HAP-1 (cell line): ENCODE measurements at regions not wholly inside any gene's neighbourhood (a gene's known extent, or its start where the extent isn't known, plus 50 kb on each side); places are given as distances from the start of the nearest gene placed in this dataset.

Source experiments
- DNase-seq, 2 experiments: peaks; one replicate each; pipeline ENCODE4 v3.0.0-alpha.2; 2016 to 2020; ENCODE audit warnings: low spot score in 2 of 2
- H3K27me3 ChIP-seq: fragments of 250-450 bp; sonication (Bioruptor Pico); 2 replicates; pipeline ENCODE4 v1.5.1; 2020; ENCODE audit warnings: low read depth, mild to moderate bottlenecking, moderate library complexity
- H3K36me3 ChIP-seq: fragments of 250-450 bp; sonication (Bioruptor Pico); replicated peaks from 2 replicates; pipeline ENCODE4 v1.5.1; 2020; ENCODE audit warnings: mild to moderate bottlenecking
- H3K4me1 ChIP-seq: fragments of 250-450 bp; sonication (Bioruptor Pico); 2 replicates; pipeline ENCODE4 v1.5.1; 2020; ENCODE audit warnings: mild to moderate bottlenecking
- H3K4me3 ChIP-seq: fragments of 250-450 bp; sonication (Bioruptor Pico); 2 replicates; pipeline ENCODE4 v1.5.1; 2020; ENCODE audit warnings: mild to moderate bottlenecking, moderate library complexity
- H3K9me3 ChIP-seq: fragments of 250-450 bp; sonication (Bioruptor Pico); 2 replicates; pipeline ENCODE4 v1.5.1; 2020; ENCODE audit warnings: mild to moderate bottlenecking, moderate library complexity
- in situ Hi-C: fragments of 300-500 bp; cut with MboI; formaldehyde crosslinking; loops from 3 replicates; pipeline ENCODE4 v1.14.3; 2020; ENCODE audit warnings: low sequenced_read_pairs, inconsistent platforms, mixed read lengths

DNA sequence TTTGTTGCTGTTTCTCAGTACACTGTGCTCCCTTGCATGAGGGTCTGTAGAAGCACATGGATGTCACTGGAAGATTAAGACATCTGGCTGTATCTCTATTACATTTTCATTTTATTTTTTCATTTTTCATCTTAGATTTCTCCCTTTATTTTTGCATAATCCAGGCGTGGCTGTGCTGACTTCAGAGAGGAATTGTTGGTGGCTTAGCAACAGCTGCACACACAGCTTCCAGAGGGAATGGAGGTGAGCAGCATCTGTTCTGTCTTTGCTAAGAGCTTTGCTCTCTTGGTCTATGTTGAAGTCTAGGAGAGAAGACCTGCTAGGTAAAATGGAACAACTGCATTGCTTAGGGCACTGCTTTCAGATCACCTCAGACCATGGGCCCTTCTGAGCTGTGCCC lies 254.4 kb upstream of the SP4 start:
- H3K4me3 ChIP-seq, result no peak overlapping the region
- no peak for DNase-seq
- no peaks in the 10 kb centered on the region for H3K4me1 ChIP-seq
- no peaks in the 10 kb centered on the region for H3K9me3 ChIP-seq
- no peaks in the 10 kb centered on the region for H3K36me3 ChIP-seq
- peaks cover 6% of the 10 kb centered on the region for H3K27me3 ChIP-seq
- in situ Hi-C loops, result no loop called here

DNA sequence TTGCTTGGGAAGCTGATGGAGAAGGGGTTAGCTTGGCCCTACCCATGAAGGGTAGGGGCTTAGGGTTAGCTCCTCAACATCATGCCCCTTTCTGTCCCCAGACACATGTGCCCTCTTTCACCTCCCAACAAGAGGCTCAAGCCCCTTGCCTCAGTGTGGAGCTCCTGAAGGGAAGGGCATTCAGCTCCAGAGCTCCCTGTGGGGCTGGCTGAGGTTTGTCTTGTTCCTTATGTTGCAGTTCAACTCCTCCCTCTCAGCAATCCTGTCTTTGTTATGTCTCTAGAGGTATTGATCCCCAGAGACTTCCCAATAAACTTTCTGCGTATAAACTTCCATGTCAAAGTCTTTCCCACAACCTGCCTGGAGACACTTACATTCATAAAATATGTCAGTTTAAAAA lies 252.2 kb upstream of the SP4 start:
- Histone ChIP-seq H3K9me3 (no peaks in the 10 kb centered on the region; the same call in 1 of the 2 replicates), H3K27me3 (peaks cover 6% of the 10 kb centered on the region), H3K4me3 (no peak overlapping the region), H3K4me1 (no peaks in the 10 kb centered on the region), H3K36me3 (no peaks in the 10 kb centered on the region)
- in situ Hi-C loops, result no loop called here
- DNase-seq, result no peak

DNA sequence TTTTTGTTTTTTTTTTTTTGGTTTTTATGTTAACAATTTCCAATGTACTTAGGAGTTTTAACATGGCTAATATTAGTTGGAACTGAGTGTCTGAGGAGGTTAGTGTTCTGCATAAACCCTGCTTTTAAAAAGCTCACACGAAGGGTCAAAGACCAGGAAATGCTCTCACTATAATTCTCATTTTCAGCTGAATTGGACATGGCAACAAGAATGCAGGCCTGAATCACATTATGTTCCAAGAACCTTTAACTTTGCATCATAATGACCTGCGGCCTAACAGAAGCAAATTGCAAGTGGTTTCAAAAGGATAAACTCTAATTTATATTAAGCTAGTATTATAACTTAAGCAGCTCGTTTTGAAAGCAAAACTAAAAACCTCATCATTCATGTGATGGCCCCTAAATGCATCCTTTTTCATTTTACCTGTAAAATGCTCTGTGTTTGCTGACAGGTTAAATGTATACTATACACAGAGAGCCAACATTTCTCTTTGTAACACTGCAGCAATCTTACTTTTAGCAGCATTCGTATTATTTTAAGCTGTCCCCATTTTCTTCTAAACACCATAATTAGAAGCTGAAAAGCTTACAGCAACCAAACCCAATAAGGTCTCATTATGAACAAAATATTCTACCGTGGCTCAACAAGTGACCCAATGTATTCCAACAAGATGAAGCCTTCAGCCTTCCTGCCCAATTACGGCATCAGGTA lies 242.8 kb upstream of the SP4 start:
- Histone ChIP-seq H3K9me3 (no peaks in the 10 kb centered on the region), H3K4me3 (no peak overlapping the region), H3K4me1 (peaks cover 20% of the 10 kb centered on the region), H3K27me3 (0 out of 2 replicates have a peak, but pooled peaks cover 2% of the 10 kb centered on the region), H3K36me3 (no peaks in the 10 kb centered on the region)
- in situ Hi-C loops, result no loop called here
- peak; percentile 41 to 94 for DNase-seq

DNA sequence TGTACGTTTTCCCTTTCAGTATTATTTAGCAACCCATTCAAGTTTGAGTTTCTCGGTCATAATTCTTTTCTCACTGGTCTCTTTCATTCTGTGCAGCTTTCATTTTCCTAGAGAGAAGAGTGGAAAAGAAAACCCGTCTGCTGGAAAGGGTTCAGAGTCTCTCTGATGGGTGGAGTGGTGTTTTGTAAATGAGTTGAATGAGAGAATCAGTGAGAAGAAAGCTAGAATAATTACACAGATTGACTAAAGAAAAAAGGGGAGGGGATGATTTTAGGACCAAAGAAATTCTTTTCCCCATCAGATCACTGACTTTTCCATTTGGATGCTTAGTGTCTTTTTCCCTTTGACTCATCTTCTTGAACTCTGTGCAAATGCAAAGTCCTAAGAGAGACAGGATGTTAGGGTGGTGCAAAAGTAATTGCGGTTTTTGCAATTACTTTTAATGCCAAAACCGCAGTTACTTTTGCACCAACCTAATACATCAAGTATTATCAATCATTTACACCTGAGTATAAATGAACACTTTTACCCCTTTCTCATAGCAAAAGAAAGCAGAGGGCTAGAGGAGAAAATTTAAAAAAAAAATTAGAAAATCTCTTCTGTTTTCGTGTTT lies 242.1 kb upstream of the SP4 start:
- Histone ChIP-seq H3K9me3 (no peaks in the 10 kb centered on the region), H3K4me3 (no peak overlapping the region), H3K4me1 (peaks cover 20% of the 10 kb centered on the region), H3K27me3 (0 out of 2 replicates have a peak, but pooled peaks cover 2% of the 10 kb centered on the region), H3K36me3 (no peaks in the 10 kb centered on the region)
- in situ Hi-C loops, result no loop called here
- no peak for DNase-seq

DNA sequence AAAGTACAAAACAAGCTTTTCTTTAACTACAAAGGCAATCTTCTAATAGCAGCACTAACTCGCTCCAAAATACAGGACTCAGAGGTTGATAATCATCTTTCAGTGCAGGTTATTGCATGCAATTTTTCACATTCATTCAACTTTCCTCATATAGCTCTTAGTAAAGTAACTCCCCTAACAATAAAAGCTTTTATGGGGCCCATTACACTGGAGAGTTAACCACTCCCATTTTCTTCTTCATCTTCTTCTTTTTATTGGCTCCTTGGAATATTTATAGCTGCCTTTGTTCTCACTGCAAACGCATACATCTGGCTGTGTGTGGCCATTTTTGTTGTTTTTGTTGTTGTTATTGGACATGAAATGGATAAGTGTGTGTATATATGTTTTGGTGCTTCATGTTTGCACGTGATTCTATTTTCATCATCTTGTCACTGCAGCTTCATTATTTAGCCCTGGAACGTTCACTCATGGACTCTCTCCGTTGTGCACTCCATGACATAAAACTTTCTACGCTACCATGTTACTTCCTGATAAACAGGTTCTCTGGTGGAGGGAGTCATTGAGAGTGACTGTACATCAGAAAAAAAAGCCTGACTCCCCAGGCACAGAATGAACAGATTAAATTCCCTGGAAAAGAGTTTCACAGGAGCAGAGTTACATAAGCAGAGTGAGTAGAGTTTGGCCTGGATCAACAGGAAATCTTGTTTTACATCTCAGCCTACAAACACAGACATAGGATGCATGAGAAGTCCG lies 236.4 kb upstream of the SP4 start:
- no peaks in the 10 kb centered on the region for H3K9me3 ChIP-seq
- in situ Hi-C loops, result no loop called here
- DNase-seq, result peak in 1 of 2 experiments; percentile 54
- H3K4me1 ChIP-seq, result peaks cover 13% of the 10 kb centered on the region
- H3K4me3 ChIP-seq, result no peak overlapping the region
- H3K36me3 ChIP-seq, result no peaks in the 10 kb centered on the region
- H3K27me3 ChIP-seq, result no peaks in the 10 kb centered on the region

DNA sequence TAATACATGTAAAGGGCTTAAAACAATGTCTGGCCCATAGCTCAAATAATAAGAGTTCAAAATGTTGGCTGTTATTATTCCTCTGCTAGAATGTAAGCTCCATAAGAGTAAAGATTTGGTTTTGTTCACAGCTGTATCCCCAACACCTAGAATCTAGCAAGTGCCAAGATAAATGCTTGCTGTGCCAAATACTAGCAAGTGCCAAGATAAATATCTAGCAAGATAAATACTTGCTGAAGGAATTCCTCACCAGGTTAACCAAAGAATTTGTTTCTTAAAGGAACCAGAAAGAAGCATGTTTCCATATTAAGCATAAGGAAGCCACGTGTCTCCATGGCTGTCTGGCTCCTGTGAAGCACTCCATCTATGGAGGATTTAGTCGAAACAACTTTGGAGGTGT lies 235.2 kb upstream of the SP4 start:
- no peak for DNase-seq
- in situ Hi-C loops, result no loop called here
- Histone ChIP-seq H3K4me3 (no peak overlapping the region), H3K36me3 (no peaks in the 10 kb centered on the region), H3K27me3 (no peaks in the 10 kb centered on the region), H3K9me3 (no peaks in the 10 kb centered on the region), H3K4me1 (peaks cover 13% of the 10 kb centered on the region)

DNA sequence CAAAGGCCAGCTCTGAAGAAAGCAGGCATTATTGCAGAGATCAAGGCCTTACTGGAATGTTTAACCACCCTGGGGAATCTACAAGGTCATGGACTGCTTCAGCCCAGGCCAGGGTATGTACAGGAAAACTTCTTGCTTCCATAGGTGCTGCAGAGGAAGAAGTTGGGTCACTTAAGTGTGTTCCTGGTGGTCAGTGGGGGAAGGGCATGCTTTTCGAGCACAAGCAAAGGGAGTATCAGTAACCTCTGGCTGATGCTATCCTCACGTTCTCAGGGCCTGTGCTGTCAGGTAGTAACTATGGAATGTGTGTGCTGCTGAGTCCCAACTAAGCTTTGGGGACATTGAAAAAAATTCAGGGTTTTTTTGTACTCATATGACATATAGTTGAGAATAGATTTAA lies 234.0 kb upstream of the SP4 start:
- no peaks in the 10 kb centered on the region for H3K27me3 ChIP-seq
- H3K4me3 ChIP-seq, result no peak overlapping the region
- in situ Hi-C loops, result no loop called here
- H3K4me1 ChIP-seq, result peaks cover 13% of the 10 kb centered on the region
- no peak for DNase-seq
- no peaks in the 10 kb centered on the region for H3K9me3 ChIP-seq
- H3K36me3 ChIP-seq, result no peaks in the 10 kb centered on the region

DNA sequence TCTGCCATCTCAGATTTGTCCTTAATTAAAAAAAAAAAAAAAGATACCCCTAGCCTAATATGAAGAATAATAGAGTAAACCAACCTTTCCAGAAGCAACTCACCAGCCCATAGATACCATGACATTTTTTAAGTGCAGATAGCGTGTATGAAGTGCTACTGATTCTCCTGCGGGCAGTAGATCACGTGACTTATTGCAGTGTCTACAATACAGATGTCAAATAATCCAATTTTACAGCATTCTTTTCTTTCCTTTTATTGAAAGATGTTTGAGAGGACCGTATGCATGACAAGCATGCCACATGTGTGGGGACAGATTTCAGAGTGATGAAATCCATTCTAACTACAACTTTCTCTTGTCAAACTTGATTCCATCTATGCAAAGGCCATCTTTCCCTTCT lies 232.9 kb upstream of the SP4 start:
- DNase-seq, result no peak
- in situ Hi-C loops, result no loop called here

DNA sequence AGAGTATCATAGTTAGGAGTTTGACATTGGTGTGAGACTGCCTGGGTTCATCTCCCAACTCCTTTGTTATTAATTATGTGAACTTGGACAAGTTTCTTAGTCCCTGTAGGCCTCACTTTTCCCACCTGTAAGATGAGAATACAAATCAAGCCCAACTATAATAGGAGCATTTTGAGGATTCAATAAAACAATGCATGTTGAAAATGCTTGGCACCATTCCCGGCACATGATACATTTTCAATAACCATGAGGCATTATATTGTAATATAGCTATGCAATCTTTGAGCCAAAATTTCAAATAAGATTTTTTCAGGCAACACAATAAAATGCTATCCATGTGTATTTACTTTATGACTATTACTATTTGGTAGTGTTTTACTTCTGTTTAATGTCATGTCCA lies 229.0 kb upstream of the SP4 start:
- Histone ChIP-seq H3K4me1 (no peaks in the 10 kb centered on the region; the same call in 1 of the 2 replicates), H3K4me3 (no peak overlapping the region), H3K9me3 (no peaks in the 10 kb centered on the region), H3K27me3 (no peaks in the 10 kb centered on the region), H3K36me3 (no peaks in the 10 kb centered on the region)
- DNase-seq, result no peak
- in situ Hi-C loops, result no loop called here

More for the DNA sequence above, 232.9 kb upstream of the SP4 start:
- Histone ChIP-seq H3K4me3 (no peak overlapping the region), H3K9me3 (no peaks in the 10 kb centered on the region), H3K4me1 (peaks cover 13% of the 10 kb centered on the region), H3K27me3 (no peaks in the 10 kb centered on the region), H3K36me3 (no peaks in the 10 kb centered on the region)

DNA sequence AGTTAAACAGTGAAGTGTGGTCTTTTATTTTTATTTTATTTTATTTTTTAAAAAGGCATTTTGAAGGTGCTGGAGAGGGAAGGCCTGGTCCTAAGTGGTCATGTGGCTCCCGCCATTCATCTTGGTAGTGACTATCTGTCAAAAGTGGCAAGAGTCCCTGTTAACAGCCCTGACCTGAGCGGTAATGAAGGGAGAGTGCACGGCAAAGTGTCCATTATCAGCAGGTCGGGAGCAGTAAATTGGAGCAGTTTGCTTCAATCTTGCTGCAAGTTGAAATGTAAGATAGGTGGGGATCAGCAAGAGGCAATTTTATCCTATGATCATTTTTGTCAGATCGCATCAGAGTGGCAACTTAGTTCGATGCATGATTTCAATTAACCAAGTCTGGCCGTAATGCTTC lies 227.4 kb upstream of the SP4 start:
- no peak overlapping the region for H3K4me3 ChIP-seq
- no peaks in the 10 kb centered on the region for H3K9me3 ChIP-seq
- H3K27me3 ChIP-seq, result no peaks in the 10 kb centered on the region
- DNase-seq, result no peak
- in situ Hi-C loops, result no loop called here
- H3K36me3 ChIP-seq, result no peaks in the 10 kb centered on the region
- H3K4me1 ChIP-seq, result no peaks in the 10 kb centered on the region

DNA sequence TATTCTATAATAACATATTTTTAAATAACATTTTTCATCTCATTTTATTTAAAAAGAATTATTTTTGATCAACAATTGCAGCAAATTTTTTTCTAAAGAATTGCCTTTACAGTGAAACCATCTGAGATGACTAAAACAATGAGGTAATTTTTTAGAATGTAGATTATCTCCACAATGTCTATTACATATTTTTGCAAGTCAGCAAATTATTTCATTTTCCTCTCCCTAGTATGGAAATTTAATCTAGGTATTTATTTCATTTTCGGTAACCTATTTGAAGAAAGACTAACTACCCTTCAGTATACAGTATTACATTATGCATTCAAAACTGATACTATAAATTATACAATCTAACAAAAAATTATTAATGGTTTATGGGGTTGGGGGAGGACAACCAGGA lies 213.2 kb upstream of the SP4 start:
- H3K4me1 ChIP-seq, result no peaks in the 10 kb centered on the region

DNA sequence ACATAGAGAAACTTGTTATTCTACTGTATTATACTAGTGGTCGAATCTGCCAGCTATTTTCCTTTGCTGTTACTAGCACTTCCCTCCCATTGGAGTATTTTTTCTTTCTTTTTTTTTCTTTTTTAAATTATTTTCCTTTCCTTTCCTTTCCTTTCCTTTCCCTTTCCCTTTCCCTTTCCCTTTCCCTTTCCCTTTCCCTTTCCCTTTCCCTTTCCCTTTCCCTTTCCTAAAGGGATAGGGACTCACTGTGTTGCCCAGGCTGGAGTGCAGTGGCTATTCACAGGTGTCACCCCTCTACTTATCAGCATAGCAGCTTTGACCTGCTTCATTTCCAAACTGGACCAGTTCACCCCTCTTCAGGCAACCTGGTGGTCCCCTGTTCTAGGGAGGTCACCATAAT lies 212.6 kb upstream of the SP4 start:
- H3K9me3 ChIP-seq, result no peaks in the 10 kb centered on the region
- H3K4me1 ChIP-seq, result no peaks in the 10 kb centered on the region
- no peaks in the 10 kb centered on the region for H3K36me3 ChIP-seq
- H3K27me3 ChIP-seq, result peaks cover 7% of the 10 kb centered on the region; the same call in 1 of the 2 replicates
- in situ Hi-C loops, result no loop called here
- no peak overlapping the region for H3K4me3 ChIP-seq
- no peak for DNase-seq

More for the DNA sequence above, 213.2 kb upstream of the SP4 start:
- Histone ChIP-seq H3K4me3 (no peak overlapping the region), H3K27me3 (peaks cover 7% of the 10 kb centered on the region; the same call in 1 of the 2 replicates), H3K36me3 (no peaks in the 10 kb centered on the region), H3K9me3 (no peaks in the 10 kb centered on the region)
- in situ Hi-C loops, result no loop called here
- no peak for DNase-seq

DNA sequence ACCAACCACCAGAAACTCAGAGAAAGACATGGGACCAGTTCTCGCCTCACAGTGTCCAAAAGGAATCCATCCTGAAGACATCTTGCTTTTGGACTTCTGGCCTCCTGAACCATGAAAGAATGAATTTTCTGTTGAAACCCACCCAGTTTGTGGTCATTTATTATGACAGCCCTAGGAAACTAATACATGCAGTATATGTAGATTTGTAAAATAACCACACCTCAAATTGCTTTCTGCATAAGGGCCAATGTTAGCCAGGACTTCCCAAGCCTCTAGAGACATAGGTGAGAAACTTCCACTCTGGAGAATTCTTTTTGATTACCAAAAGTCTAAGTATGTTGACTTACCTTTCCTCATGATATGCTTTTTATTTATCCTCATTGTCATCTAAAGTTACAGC lies 210.5 kb upstream of the SP4 start:
- Histone ChIP-seq H3K36me3 (no peaks in the 10 kb centered on the region), H3K4me3 (no peak overlapping the region), H3K9me3 (no peaks in the 10 kb centered on the region), H3K4me1 (no peaks in the 10 kb centered on the region), H3K27me3 (no peaks in the 10 kb centered on the region; the same call in 1 of the 2 replicates)
- in situ Hi-C loops, result no loop called here
- no peak for DNase-seq

DNA sequence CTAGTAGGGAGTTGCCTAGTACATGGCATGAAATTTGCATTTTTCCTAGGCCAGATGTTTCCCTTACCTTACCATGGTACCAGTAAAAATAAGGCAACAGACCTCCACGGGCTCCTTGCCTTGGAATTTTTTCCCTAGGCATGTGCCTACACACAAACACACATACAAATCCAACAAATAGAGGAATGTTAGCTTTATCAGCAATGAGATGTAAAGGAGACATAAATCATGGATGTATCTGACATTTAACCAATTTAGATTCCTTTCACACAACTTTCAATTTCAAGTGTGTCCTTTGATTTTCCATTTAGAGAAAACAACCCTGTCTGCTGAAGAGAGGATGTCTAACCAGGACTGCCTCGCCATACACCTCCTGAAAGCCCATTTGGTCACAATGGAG lies 209.7 kb upstream of the SP4 start:
- Histone ChIP-seq H3K4me3 (no peak overlapping the region), H3K4me1 (no peaks in the 10 kb centered on the region), H3K27me3 (no peaks in the 10 kb centered on the region), H3K9me3 (no peaks in the 10 kb centered on the region), H3K36me3 (no peaks in the 10 kb centered on the region)
- in situ Hi-C loops, result no loop called here
- DNase-seq, result no peak
